IMR-90 (cell line): ENCODE measurements at regions not wholly inside any gene's neighbourhood (a gene's known extent, or its start where the extent isn't known, plus 50 kb on each side); places are given as distances from the start of the nearest gene placed in this dataset.

ENCODE experiments used
- ATAC-seq: fragments of 200-7000 bp; cut with Tn5 transposase; 2 replicates; pipeline ENCODE4 v1.9.1; 2020; ENCODE audit warnings: low read depth, mild to moderate bottlenecking, moderate library complexity
- BruUV-seq: library from RNA; stranded (reverse); fragments of 400-500 nt; replicated peaks from 2 replicates; lab custom pipeline; 2021; lab: Mats Ljungman, UMichigan
- CTCF ChIA-PET: fragments of 300-600 bp; formaldehyde crosslinking; extraction: SDS; loops from one replicate; lab custom pipeline; 2021; ENCODE audit warnings: antibody characterized with exemption; lab: Yijun Ruan, JAX
- POLR2A ChIA-PET: fragments of 300-600 bp; sonication (Branson Sonifier 250); formaldehyde crosslinking; loops from one replicate; lab custom pipeline; 2022; ENCODE audit warnings: antibody characterized with exemption; ENCODE audit not compliant: unreplicated experiment; lab: Charles Lee
- DNase-seq: peaks from one replicate; pipeline ENCODE4 v3.0.0; 2013
- H2AFZ ChIP-seq: replicated peaks from 2 replicates; pipeline ENCODE3; 2013; ENCODE audit warnings: low read length, mild to moderate bottlenecking; ENCODE audit not compliant: poor library complexity
- H2AK5ac ChIP-seq: 2 replicates; pipeline ENCODE4 v1.6.1; 2013; ENCODE audit warnings: low read depth, low read length, inconsistent platforms
- H2AK9ac ChIP-seq: replicated peaks from 2 replicates; pipeline ENCODE3; 2013; ENCODE audit warnings: mild to moderate bottlenecking, low read depth, low read length, moderate library complexity; ENCODE audit not compliant: poor library complexity
- H2BK120ac ChIP-seq: 2 replicates; pipeline ENCODE4 v1.6.1; 2013; ENCODE audit warnings: low read depth, low read length, inconsistent platforms
- H2BK15ac ChIP-seq: 3 replicates; pipeline ENCODE4 v1.6.1; 2013; ENCODE audit warnings: low read depth, low read length, inconsistent platforms
- H2BK20ac ChIP-seq: 2 replicates; pipeline ENCODE4 v1.6.1; 2013; ENCODE audit warnings: low read depth, mild to moderate bottlenecking, inconsistent platforms, low read length, moderate library complexity
- H2BK5ac ChIP-seq: 2 replicates; pipeline ENCODE4 v1.6.1; 2013; ENCODE audit warnings: mild to moderate bottlenecking, low read depth, low read length, inconsistent platforms; ENCODE audit not compliant: poor library complexity, severe bottlenecking
- H3K14ac ChIP-seq: replicated peaks from 2 replicates; pipeline ENCODE4 v1.6.1; 2013; ENCODE audit warnings: low read depth, low read length, inconsistent platforms
- H3K18ac ChIP-seq: 2 replicates; pipeline ENCODE4 v1.6.1; 2013; ENCODE audit warnings: low read depth, low read length, control low read depth
- H3K23ac ChIP-seq: 2 replicates; pipeline ENCODE4 v1.6.1; 2013; ENCODE audit warnings: low read depth, low read length, inconsistent platforms
- H3K27ac ChIP-seq: 2 replicates; pipeline ENCODE4 v1.5.1; 2013; ENCODE audit warnings: mild to moderate bottlenecking, control low read depth, low read length; ENCODE audit not compliant: insufficient read depth
- H3K27me3 ChIP-seq: 2 replicates; pipeline ENCODE4 v1.6.1; 2013; ENCODE audit warnings: low read length; ENCODE audit not compliant: control insufficient read depth, insufficient read depth
- H3K36me3 ChIP-seq: 2 replicates; pipeline ENCODE4 v1.6.1; 2013; ENCODE audit warnings: low read length, mixed read lengths; ENCODE audit not compliant: control insufficient read depth, insufficient read depth
- H3K4ac ChIP-seq: 2 replicates; pipeline ENCODE4 v1.6.1; 2013; ENCODE audit warnings: low read depth, low read length, inconsistent platforms
- H3K4me1 ChIP-seq: 2 replicates; pipeline ENCODE4 v1.6.1; 2013; ENCODE audit warnings: low read length, mixed read lengths; ENCODE audit not compliant: control insufficient read depth, insufficient read depth
- H3K4me2 ChIP-seq: 2 replicates; pipeline ENCODE4 v1.6.1; 2013; ENCODE audit warnings: low read depth, mild to moderate bottlenecking, control low read depth, low read length, moderate library complexity
- H3K4me3 ChIP-seq: 2 replicates; pipeline ENCODE4 v1.5.1; 2013; ENCODE audit warnings: low read depth, mild to moderate bottlenecking, control low read depth, low read length, moderate library complexity; ENCODE audit not compliant: insufficient read depth
- H3K56ac ChIP-seq: 2 replicates; pipeline ENCODE4 v1.6.1; 2013; ENCODE audit warnings: low read length, inconsistent platforms; ENCODE audit not compliant: insufficient read depth; ENCODE audit errors: extremely low read depth
- H3K79me1 ChIP-seq, 2 experiments: 2 replicates each; pipeline ENCODE4 v1.6.1; 2013; ENCODE audit warnings: low read length in 2 of 2, inconsistent platforms in 1 of 2, low read depth in 1 of 2
- H3K9ac ChIP-seq: 2 replicates; pipeline ENCODE4 v1.6.1; 2013; ENCODE audit warnings: low read depth, low read length, control low read depth
- H3K9me1 ChIP-seq: 2 replicates; pipeline ENCODE4 v1.6.1; 2013; ENCODE audit warnings: low read length, inconsistent platforms; ENCODE audit not compliant: insufficient read depth
- H3K9me3 ChIP-seq: 2 replicates; pipeline ENCODE4 v1.6.1; 2013; ENCODE audit warnings: low read length; ENCODE audit not compliant: control insufficient read depth, insufficient read depth
- H4K20me1 ChIP-seq: 2 replicates; pipeline ENCODE4 v1.6.1; 2013; ENCODE audit warnings: low read length, inconsistent platforms; ENCODE audit not compliant: insufficient read depth
- H4K5ac ChIP-seq: 2 replicates; pipeline ENCODE4 v1.6.1; 2013; ENCODE audit warnings: mild to moderate bottlenecking, low read depth, low read length, control low read depth
- H4K8ac ChIP-seq, 2 experiments: 2 replicates each; pipeline ENCODE4 v1.6.1; 2013; ENCODE audit warnings: low read depth in 2 of 2, low read length in 2 of 2, control low read depth in 1 of 2, inconsistent platforms in 1 of 2
- H4K91ac ChIP-seq: 2 replicates; pipeline ENCODE4 v1.6.1; 2013; ENCODE audit warnings: low read depth, low read length, inconsistent platforms; ENCODE audit not compliant: insufficient read depth
- BHLHE40 ChIP-seq: fragments of 150-350 bp; IDR thresholded peaks from 2 replicates; pipeline ENCODE4 v1.6.1; 2016; ENCODE audit warnings: mild to moderate bottlenecking, low read depth, low read length
- CEBPB ChIP-seq: IDR thresholded peaks from 2 replicates; pipeline ENCODE4 v1.6.1; 2012; ENCODE audit warnings: low read depth, low read length, improper control_type of control experiment
- CHD1 ChIP-seq: IDR thresholded peaks from 2 replicates; pipeline ENCODE4 v1.6.1; 2012; ENCODE audit warnings: low read depth, low read length, improper control_type of control experiment
- FOS ChIP-seq: fragments of 150-350 bp; IDR thresholded peaks from 2 replicates; pipeline ENCODE4 v1.6.1; 2016; ENCODE audit warnings: low read depth, low read length
- MAFK ChIP-seq: IDR thresholded peaks from 2 replicates; pipeline ENCODE4 v1.6.1; 2012; ENCODE audit warnings: low read depth, low read length, improper control_type of control experiment
- MAZ ChIP-seq: IDR thresholded peaks from 2 replicates; pipeline ENCODE4 v1.6.1; 2012; ENCODE audit warnings: low read depth, mild to moderate bottlenecking, low read length, improper control_type of control experiment, moderate library complexity, borderline replicate concordance
- MXI1 ChIP-seq: IDR thresholded peaks from 2 replicates; pipeline ENCODE4 v1.6.1; 2012; ENCODE audit warnings: low read depth, mild to moderate bottlenecking, low read length, moderate library complexity, borderline replicate concordance
- NFE2L2 ChIP-seq: fragments of 150-350 bp; IDR thresholded peaks from 2 replicates; pipeline ENCODE4 v1.6.1; 2016; ENCODE audit warnings: low read depth, mild to moderate bottlenecking, low read length
- POLR2A ChIP-seq: IDR thresholded peaks from 2 replicates; pipeline ENCODE4 v1.6.1; 2012; ENCODE audit warnings: mild to moderate bottlenecking, low read depth, low read length
- RAD21 ChIP-seq: IDR thresholded peaks from 2 replicates; pipeline ENCODE4 v1.6.1; 2012; ENCODE audit warnings: low read length, improper control_type of control experiment
- RCOR1 ChIP-seq: IDR thresholded peaks from 2 replicates; pipeline ENCODE4 v1.6.1; 2012; ENCODE audit warnings: mild to moderate bottlenecking, low read length, improper control_type of control experiment; ENCODE audit not compliant: insufficient replicate concordance
- RFX5 ChIP-seq: IDR thresholded peaks from 2 replicates; pipeline ENCODE4 v1.8.0; 2012; ENCODE audit warnings: low read depth, mild to moderate bottlenecking, low read length, moderate library complexity
- SMC3 ChIP-seq: fragments of 150-350 bp; IDR thresholded peaks from 2 replicates; pipeline ENCODE4 v1.6.1; 2016; ENCODE audit warnings: low read depth, mild to moderate bottlenecking, antibody characterized with exemption, low read length, moderate library complexity
- WGBS, 2 experiments: methylation state at CpG; one replicate each; pipeline versions ENCODE4 v1.1.5 to v1.1.7; 2013; ENCODE audit warnings: missing lambda C conversion rate in 2 of 2; ENCODE audit not compliant: insufficient read length in 1 of 2; ENCODE audit errors: extremely low coverage in 2 of 2; 5-methylcytosine and 5-hydroxymethylcytosine counted together
- dilution Hi-C: fragments of 300-500 bp; cut with HindIII; formaldehyde crosslinking; loops from one replicate; pipeline ENCODE4 v1.14.3; 2018; ENCODE audit warnings: low sequenced_read_pairs; ENCODE audit not compliant: unreplicated experiment
- in situ Hi-C: fragments of 300-500 bp; cut with MboI; formaldehyde crosslinking; loops from 3 replicates; pipeline ENCODE4 v1.14.3; 2019; ENCODE audit warnings: low sequenced_read_pairs, inconsistent platforms, mixed read lengths
- intact Hi-C: fragments of 100-400 bp; cut with micrococcal nuclease; formaldehyde crosslinking; loops from 2 replicates; pipeline ENCODE4 v1.10.0; 2022
- TF ChIP-seq, protein P1 (sequence below): fragments of 150-350 bp; IDR thresholded peaks from 2 replicates; pipeline ENCODE4 v1.6.1; 2017; ENCODE audit warnings: mild to moderate bottlenecking, antibody characterized with exemption, low read length, low read depth
- TF ChIP-seq, protein P2 (sequence below): conservative IDR thresholded peaks from 2 replicates; pipeline ENCODE4 v1.5.1; 2012; ENCODE audit warnings: mild to moderate bottlenecking, low read depth, low read length, improper control_type of control experiment
- TF ChIP-seq, protein P3 (sequence below): fragments of 150-350 bp; IDR thresholded peaks from 2 replicates; pipeline ENCODE4 v1.6.1; 2016; ENCODE audit warnings: low read depth, mild to moderate bottlenecking, low read length, moderate library complexity, borderline replicate concordance

DNA sequence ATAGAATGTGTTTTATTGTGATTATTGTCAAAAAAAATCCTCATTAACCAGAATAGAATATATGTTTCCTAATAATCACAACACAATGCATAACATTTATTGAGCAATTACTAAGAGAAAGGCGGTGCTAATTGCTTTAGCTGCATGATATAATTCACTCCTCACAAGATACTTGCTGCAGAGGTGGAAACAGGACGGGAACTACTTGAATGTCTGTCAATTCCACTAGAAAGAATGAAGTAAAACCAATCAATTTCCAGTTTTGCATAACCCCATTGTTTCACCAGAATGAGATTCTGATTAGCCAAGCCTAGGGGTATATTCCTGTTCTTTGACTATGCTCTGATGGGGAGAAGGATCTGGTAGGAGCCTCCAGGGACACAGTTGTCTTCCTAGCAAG, 239.1 kb upstream of the NRP1 start:
- no CpG with 5 or more reads among the region's 2 CpGs for WGBS, 2 experiments
- H2BK120ac ChIP-seq, result no peak overlapping the region
- no peak overlapping the region for H2AFZ ChIP-seq
- H4K20me1 ChIP-seq, result no peaks in the 10 kb centered on the region
- POLR2A ChIA-PET, result no interaction called here
- no peak overlapping the region for H3K56ac ChIP-seq
- H3K14ac ChIP-seq, result no peak overlapping the region
- no peaks in the 10 kb centered on the region for H3K4me1 ChIP-seq
- no peak overlapping the region for H3K9ac ChIP-seq
- CTCF ChIA-PET, result no interaction called here
- H2AK9ac ChIP-seq, result no peak overlapping the region
- BruUV-seq, result no TSS peak
- H3K27ac ChIP-seq, result no peak overlapping the region
- H2BK15ac ChIP-seq, result no peak overlapping the region
- in situ Hi-C loops, result no loop called here
- no peaks in the 10 kb centered on the region for H3K9me1 ChIP-seq
- no peak overlapping the region for H2BK5ac ChIP-seq
- intact Hi-C loops, result no loop called here
- no peak overlapping the region for H4K91ac ChIP-seq
- H3K4me2 ChIP-seq, result no peak overlapping the region
- H3K4ac ChIP-seq, result no peak overlapping the region
- DNase-seq (no peak), ATAC-seq (no peak)
- TF ChIP-seq CHD1 (no peak), SMC3 (no peak), FOS (no peak), RAD21 (no peak), POLR2A (no peak), BHLHE40 (no peak), RCOR1 (no peak), MXI1 (no peak), MAFK (no peak), MAZ (no peak), CEBPB (no peak), NFE2L2 (no peak), RFX5 (no peak)
- TF ChIP-seq, protein P1, sequence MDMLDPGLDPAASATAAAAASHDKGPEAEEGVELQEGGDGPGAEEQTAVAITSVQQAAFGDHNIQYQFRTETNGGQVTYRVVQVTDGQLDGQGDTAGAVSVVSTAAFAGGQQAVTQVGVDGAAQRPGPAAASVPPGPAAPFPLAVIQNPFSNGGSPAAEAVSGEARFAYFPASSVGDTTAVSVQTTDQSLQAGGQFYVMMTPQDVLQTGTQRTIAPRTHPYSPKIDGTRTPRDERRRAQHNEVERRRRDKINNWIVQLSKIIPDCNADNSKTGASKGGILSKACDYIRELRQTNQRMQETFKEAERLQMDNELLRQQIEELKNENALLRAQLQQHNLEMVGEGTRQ, result no peak
- TF ChIP-seq, protein P2, sequence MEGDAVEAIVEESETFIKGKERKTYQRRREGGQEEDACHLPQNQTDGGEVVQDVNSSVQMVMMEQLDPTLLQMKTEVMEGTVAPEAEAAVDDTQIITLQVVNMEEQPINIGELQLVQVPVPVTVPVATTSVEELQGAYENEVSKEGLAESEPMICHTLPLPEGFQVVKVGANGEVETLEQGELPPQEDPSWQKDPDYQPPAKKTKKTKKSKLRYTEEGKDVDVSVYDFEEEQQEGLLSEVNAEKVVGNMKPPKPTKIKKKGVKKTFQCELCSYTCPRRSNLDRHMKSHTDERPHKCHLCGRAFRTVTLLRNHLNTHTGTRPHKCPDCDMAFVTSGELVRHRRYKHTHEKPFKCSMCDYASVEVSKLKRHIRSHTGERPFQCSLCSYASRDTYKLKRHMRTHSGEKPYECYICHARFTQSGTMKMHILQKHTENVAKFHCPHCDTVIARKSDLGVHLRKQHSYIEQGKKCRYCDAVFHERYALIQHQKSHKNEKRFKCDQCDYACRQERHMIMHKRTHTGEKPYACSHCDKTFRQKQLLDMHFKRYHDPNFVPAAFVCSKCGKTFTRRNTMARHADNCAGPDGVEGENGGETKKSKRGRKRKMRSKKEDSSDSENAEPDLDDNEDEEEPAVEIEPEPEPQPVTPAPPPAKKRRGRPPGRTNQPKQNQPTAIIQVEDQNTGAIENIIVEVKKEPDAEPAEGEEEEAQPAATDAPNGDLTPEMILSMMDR, result no peak
- TF ChIP-seq, protein P3, sequence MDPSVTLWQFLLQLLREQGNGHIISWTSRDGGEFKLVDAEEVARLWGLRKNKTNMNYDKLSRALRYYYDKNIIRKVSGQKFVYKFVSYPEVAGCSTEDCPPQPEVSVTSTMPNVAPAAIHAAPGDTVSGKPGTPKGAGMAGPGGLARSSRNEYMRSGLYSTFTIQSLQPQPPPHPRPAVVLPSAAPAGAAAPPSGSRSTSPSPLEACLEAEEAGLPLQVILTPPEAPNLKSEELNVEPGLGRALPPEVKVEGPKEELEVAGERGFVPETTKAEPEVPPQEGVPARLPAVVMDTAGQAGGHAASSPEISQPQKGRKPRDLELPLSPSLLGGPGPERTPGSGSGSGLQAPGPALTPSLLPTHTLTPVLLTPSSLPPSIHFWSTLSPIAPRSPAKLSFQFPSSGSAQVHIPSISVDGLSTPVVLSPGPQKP, result no peak
- dilution Hi-C loops, result no loop called here
- no peak overlapping the region for H2BK20ac ChIP-seq
- no peak overlapping the region for H3K18ac ChIP-seq
- H3K4me3 ChIP-seq, result no peak overlapping the region
- no peak overlapping the region for H4K8ac ChIP-seq
- H3K9me3 ChIP-seq, result no peaks in the 10 kb centered on the region
- H4K5ac ChIP-seq, result no peak overlapping the region
- no peak overlapping the region for H3K23ac ChIP-seq
- H3K36me3 ChIP-seq, result no peaks in the 10 kb centered on the region
- no peaks in the 10 kb centered on the region for H3K79me1 ChIP-seq
- peaks cover 9% of the 10 kb centered on the region; the same call in 1 of the 2 replicates for H3K27me3 ChIP-seq
- no peak overlapping the region for H2AK5ac ChIP-seq
